Lower leg skin (tissue), 3 donors: ENCODE measurements at regions not wholly inside any gene's neighbourhood (a gene's known extent, or its start where the extent isn't known, plus 50 kb on each side); places are given as distances from the start of the nearest gene placed in this dataset.

Source experiments
- CTCF ChIP-seq, 3 donors: fragments of 450-650 bp; IDR thresholded peaks; one replicate each; pipeline ENCODE4 v1.5.1; 2016; ENCODE audit warnings: antibody characterized with exemption in 3 of 3, mild to moderate bottlenecking in 3 of 3, moderate library complexity in 2 of 3
- POLR2A ChIP-seq, 2 donors: fragments of 450-650 bp; IDR thresholded peaks; one replicate each; pipeline ENCODE4 v1.6.1; 2016 to 2017; ENCODE audit warnings: antibody characterized with exemption in 2 of 2, mild to moderate bottlenecking in 1 of 2, moderate library complexity in 1 of 2

DNA sequence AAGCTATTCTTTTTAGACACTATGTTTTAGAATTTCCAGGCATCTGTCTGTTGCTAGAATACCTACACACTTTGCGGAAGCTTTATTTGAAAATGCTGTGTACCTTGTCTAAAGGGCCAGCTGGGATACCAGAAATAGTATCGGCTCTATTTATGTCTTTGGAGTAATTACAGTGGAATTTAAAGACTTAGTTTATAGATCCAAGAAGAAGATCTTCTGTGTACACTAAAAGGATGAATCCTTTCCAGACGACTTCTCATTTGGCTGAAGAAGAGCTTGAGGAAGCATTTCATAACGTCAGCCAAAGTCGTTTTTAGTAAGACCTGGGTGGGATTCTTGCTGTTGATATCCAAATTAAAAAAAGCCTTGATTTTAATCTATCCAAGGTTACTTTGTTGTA, 365.9 kb downstream of the INHBA start:
- TF ChIP-seq CTCF (IDR thresholded peaks at IDR 0.05) (no peak), POLR2A (IDR thresholded peaks at IDR 0.05) (no peak)
